ENCODE measurements at regions not wholly inside any gene's neighbourhood (a gene's known extent, or its start where the extent isn't known, plus 50 kb on each side); places are given as distances from the start of the nearest gene placed in this dataset.

- Histone ChIP-seq H3K4me1 (ENCODE audit: control insufficient read depth, extremely low read depth, insufficient read depth, low read length) (no peaks in the 10 kb centered on the region), H3K4me3 (replicated peaks in 1 of 3; ENCODE audit: insufficient read depth in 1 of 3, low read depth in 1 of 3, low read length in 3 of 3) (no peak overlapping the region), H2AFZ (ENCODE audit: low read depth, low read length) (no peak overlapping the region), H3K36me3 (ENCODE audit: control insufficient read depth in 2 of 2, extremely low read depth in 1 of 2, insufficient read depth in 2 of 2, low read length in 2 of 2) (no peaks in the 10 kb centered on the region), H4K20me1 (replicated peaks; ENCODE audit: control insufficient read depth, extremely low read depth, insufficient read depth, low read length) (no peaks in the 10 kb centered on the region), H3K9ac (replicated peaks; ENCODE audit: extremely low read depth, insufficient read depth, low read length) (no peak overlapping the region), H3K27ac (ENCODE audit: insufficient read depth, low read depth, low read length) (no peak overlapping the region), H3K9me3 (replicated peaks; ENCODE audit: control insufficient read depth, insufficient read depth, low read length) (peaks cover 3% of the 10 kb centered on the region), H3K79me2 (ENCODE audit: control insufficient read depth, insufficient read depth, low read length) (no peaks in the 10 kb centered on the region), H3K4me2 (ENCODE audit: insufficient read depth, low read length) (no peak overlapping the region), H3K9me1 (replicated peaks; ENCODE audit: control insufficient read depth, extremely low read depth, insufficient read depth, low read length) (no peaks in the 10 kb centered on the region), H3K27me3 (ENCODE audit: control insufficient read depth in 2 of 2, insufficient read depth in 2 of 2, low read length in 2 of 2) (no peaks in the 10 kb centered on the region)
- DNase-seq (ENCODE audit: low read depth, low spot score), result no peak
- CTCF ChIA-PET, result no interaction called here
- BruUV-seq (replicated peaks), result no TSS peak
- FAIRE-seq, result no peak
- dilution Hi-C loops (cut with MboI; ENCODE audit: extremely low pct_ligation_motif_present, low sequenced_read_pairs), result no loop called here
- POLR2A ChIA-PET, result no interaction called here
- TF ChIP-seq POLR2AphosphoS5 (IDR thresholded peaks at IDR 0.05; ENCODE audit: insufficient read depth, low read depth, low read length), result no peak
- no peak for TF ChIP-seq MYC (IDR thresholded peaks at IDR 0.05; ENCODE audit: low read depth, low read length)
- intact Hi-C loops (cut with micrococcal nuclease), result no loop called here
These were observed 123.7 kb upstream of the TCERG1L start for GRCh38 chr10:131435232-131435631.

DNA sequence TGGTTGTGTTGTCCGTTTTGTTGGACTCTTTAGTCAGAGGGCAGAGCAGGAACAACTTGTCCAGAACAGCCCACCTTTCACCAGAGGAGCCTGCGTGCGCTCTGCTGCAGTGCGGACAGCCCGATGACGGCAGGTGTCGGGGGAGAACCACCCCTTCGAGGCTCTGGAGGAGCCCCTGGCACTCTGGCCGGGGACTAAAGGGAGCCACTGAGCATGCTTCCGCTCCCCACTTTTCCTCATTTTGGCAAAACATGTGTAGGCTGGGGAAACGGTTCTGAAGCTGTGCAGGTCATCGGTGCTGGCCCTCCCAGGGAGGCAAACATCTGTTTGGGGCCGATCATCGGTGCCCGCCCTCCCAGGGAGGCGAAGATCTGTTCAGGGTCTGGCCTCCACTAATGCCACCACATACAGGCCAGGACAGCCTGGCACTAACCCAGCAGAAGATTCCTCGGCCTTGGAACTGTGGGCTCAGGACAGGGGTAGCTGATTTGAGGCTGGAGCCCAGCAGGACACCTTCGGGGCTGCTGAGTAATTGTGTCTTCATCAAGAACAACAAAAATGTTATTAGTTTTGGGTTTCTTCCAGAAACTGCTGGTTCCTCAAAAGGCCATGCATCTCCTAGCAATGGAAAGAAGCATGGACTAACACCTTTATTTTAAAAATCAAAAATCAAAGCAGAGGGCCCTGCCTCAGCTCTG lies 124.4 kb upstream of the TCERG1L start:
- CTCF ChIA-PET, result no interaction called here
- dilution Hi-C loops (cut with MboI; ENCODE audit: extremely low pct_ligation_motif_present, low sequenced_read_pairs), result no loop called here

More for the DNA sequence above, 124.4 kb upstream of the TCERG1L start:
- Histone ChIP-seq H3K4me3 (replicated peaks in 1 of 3; ENCODE audit: insufficient read depth in 1 of 3, low read depth in 1 of 3, low read length in 3 of 3) (no peak overlapping the region), H3K79me2 (ENCODE audit: control insufficient read depth, insufficient read depth, low read length) (no peaks in the 10 kb centered on the region), H4K20me1 (replicated peaks; ENCODE audit: control insufficient read depth, extremely low read depth, insufficient read depth, low read length) (no peaks in the 10 kb centered on the region), H3K4me2 (ENCODE audit: insufficient read depth, low read length) (no peak overlapping the region), H3K27ac (ENCODE audit: insufficient read depth, low read depth, low read length) (no peak overlapping the region), H2AFZ (ENCODE audit: low read depth, low read length) (no peak overlapping the region), H3K9me1 (replicated peaks; ENCODE audit: control insufficient read depth, extremely low read depth, insufficient read depth, low read length) (no peaks in the 10 kb centered on the region), H3K36me3 (ENCODE audit: control insufficient read depth in 2 of 2, extremely low read depth in 1 of 2, insufficient read depth in 2 of 2, low read length in 2 of 2) (no peaks in the 10 kb centered on the region), H3K4me1 (ENCODE audit: control insufficient read depth, extremely low read depth, insufficient read depth, low read length) (no peaks in the 10 kb centered on the region), H3K27me3 (ENCODE audit: control insufficient read depth in 2 of 2, insufficient read depth in 2 of 2, low read length in 2 of 2) (no peaks in the 10 kb centered on the region), H3K9ac (replicated peaks; ENCODE audit: extremely low read depth, insufficient read depth, low read length) (no peak overlapping the region), H3K9me3 (replicated peaks; ENCODE audit: control insufficient read depth, insufficient read depth, low read length) (peaks cover 3% of the 10 kb centered on the region)
- intact Hi-C loops (cut with micrococcal nuclease), result no loop called here
- TF ChIP-seq FOS (IDR thresholded peaks at IDR 0.05; ENCODE audit: borderline replicate concordance, insufficient read depth, low read length), result no peak
- TF ChIP-seq, protein P1, sequence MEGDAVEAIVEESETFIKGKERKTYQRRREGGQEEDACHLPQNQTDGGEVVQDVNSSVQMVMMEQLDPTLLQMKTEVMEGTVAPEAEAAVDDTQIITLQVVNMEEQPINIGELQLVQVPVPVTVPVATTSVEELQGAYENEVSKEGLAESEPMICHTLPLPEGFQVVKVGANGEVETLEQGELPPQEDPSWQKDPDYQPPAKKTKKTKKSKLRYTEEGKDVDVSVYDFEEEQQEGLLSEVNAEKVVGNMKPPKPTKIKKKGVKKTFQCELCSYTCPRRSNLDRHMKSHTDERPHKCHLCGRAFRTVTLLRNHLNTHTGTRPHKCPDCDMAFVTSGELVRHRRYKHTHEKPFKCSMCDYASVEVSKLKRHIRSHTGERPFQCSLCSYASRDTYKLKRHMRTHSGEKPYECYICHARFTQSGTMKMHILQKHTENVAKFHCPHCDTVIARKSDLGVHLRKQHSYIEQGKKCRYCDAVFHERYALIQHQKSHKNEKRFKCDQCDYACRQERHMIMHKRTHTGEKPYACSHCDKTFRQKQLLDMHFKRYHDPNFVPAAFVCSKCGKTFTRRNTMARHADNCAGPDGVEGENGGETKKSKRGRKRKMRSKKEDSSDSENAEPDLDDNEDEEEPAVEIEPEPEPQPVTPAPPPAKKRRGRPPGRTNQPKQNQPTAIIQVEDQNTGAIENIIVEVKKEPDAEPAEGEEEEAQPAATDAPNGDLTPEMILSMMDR (IDR thresholded peaks at IDR 0.05; ENCODE audit: extremely low read depth in 1 of 2, insufficient read depth in 1 of 2, low read depth in 1 of 2, low read length in 2 of 2), result no peak
- no peak for TF ChIP-seq POLR2A (IDR thresholded peaks at IDR 0.05; ENCODE audit: low read depth, low read length)
- TF ChIP-seq MAX (IDR thresholded peaks at IDR 0.05; ENCODE audit: insufficient read depth, insufficient read length), result no peak
- TF ChIP-seq JUN (IDR thresholded peaks at IDR 0.05; ENCODE audit: borderline replicate concordance, insufficient read depth, insufficient read length, low read depth), result no peak
- no peak for TF ChIP-seq MYC (IDR thresholded peaks at IDR 0.05; ENCODE audit: low read depth, low read length)
- TF ChIP-seq POLR2AphosphoS5 (IDR thresholded peaks at IDR 0.05; ENCODE audit: insufficient read depth, low read depth, low read length), result no peak
- no peak for TF ChIP-seq GATA2 (IDR thresholded peaks at IDR 0.05; ENCODE audit: insufficient read depth, insufficient read length, low read depth, low read length)
- TF ChIP-seq EZH2 (IDR thresholded peaks at IDR 0.05; ENCODE audit: borderline replicate concordance, low read depth, low read length, severe bottlenecking), result no peak
- no peak for FAIRE-seq
- POLR2A ChIA-PET, result no interaction called here
- no peak for DNase-seq (ENCODE audit: low read depth, low spot score)
- no TSS peak for BruUV-seq (replicated peaks)
